K562 (cell line): ENCODE measurements at regions not wholly inside any gene's neighbourhood (a gene's known extent, or its start where the extent isn't known, plus 50 kb on each side); places are given as distances from the start of the nearest gene placed in this dataset.

Source experiments
- SMC3 ChIP-seq: conservative IDR thresholded peaks from 2 replicates; pipeline ENCODE4 v1.6.1; 2011; ENCODE audit warnings: low read depth, low read length, improper control_type of control experiment; ENCODE audit not compliant: insufficient read depth
- U2AF1 ChIP-seq: fragments of 200-400 bp; formaldehyde crosslinking; optimal IDR thresholded peaks from 2 replicates; pipeline ENCODE3; 2017; ENCODE audit warnings: mild to moderate bottlenecking, low read depth, low read length, moderate library complexity
- ZNF274 ChIP-seq: IDR thresholded peaks from 2 replicates; pipeline ENCODE4 v1.6.1; 2011; ENCODE audit warnings: low read depth, mild to moderate bottlenecking, low read length, moderate library complexity, borderline replicate concordance
- TF ChIP-seq, protein P1 (sequence below): fragments of 250-450 bp; sonication (Bioruptor Pico); IDR thresholded peaks from 2 replicates; pipeline ENCODE4 v1.5.0; 2021
- TF ChIP-seq, protein P2 (sequence below), 3 experiments: fragments of 200-800 bp in 1 of 3; fragments of 250-450 bp in 1 of 3; fragments of 450-650 bp in 1 of 3; sonication (Bioruptor Pico) in 1 of 3; sonication (Bioruptor generic) in 1 of 3; formaldehyde crosslinking in 1 of 3; IDR thresholded peaks; 2 replicates each; pipeline versions ENCODE4 v1.6.1 to v1.8.0; 2016 to 2022; ENCODE audit warnings: mild to moderate bottlenecking in 2 of 3, missing genetic modification characterization in 2 of 3, missing compliant biosample characterization in 1 of 3, moderate library complexity in 1 of 3
- TF ChIP-seq, protein P3 (sequence below): fragments of 250-450 bp; sonication (Bioruptor Pico); IDR thresholded peaks from 2 replicates; pipeline ENCODE4 v1.5.0; 2020; ENCODE audit warnings: mild to moderate bottlenecking
- TF ChIP-seq, protein P4 (sequence below): fragments of 150-350 bp; IDR thresholded peaks from 2 replicates; pipeline ENCODE4 v1.6.1; 2014; ENCODE audit warnings: low read depth, mild to moderate bottlenecking, low read length, borderline replicate concordance

DNA sequence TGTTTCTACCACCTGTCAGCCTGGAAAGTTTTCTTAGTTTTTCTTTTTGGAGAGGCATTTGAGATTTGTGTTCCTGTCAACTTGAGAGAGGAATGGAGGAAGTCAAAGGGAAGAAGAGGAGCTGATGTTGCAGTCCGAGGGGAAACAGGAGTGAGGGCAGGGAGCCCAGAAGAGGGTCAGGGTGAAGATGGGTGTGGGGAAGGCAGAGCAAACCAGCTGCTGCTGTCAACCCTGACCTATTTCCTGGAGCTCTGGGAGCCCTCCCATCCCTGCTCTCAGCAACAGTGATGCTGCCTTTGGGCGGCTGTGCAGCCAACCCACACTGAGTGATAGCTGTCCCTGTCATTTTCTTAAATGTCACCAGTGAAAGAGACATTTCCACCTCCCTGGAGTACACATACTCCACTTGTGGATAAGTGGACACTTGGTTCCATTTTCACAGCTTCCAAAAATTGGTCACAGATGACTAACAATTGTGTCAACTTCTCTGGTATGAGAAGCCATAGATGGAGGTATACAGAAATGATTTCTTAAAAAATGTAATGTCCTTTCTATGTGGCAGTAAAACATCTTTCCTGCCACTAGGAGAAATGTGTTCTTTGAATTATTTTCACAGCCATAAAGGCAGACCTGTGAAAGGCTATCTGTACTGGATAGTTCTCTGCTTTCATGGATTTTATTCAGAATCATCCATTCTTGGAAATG is 556.3 kb upstream of the TBL1XR1 start (continued):
- TF ChIP-seq, protein P1, sequence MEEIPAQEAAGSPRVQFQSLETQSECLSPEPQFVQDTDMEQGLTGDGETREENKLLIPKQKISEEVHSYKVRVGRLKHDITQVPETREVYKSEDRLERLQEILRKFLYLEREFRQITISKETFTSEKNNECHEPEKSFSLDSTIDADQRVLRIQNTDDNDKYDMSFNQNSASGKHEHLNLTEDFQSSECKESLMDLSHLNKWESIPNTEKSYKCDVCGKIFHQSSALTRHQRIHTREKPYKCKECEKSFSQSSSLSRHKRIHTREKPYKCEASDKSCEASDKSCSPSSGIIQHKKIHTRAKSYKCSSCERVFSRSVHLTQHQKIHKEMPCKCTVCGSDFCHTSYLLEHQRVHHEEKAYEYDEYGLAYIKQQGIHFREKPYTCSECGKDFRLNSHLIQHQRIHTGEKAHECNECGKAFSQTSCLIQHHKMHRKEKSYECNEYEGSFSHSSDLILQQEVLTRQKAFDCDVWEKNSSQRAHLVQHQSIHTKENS (CRISPR knock-in tag), result no peak
- TF ChIP-seq SMC3, result no peak
- TF ChIP-seq, protein P2, sequence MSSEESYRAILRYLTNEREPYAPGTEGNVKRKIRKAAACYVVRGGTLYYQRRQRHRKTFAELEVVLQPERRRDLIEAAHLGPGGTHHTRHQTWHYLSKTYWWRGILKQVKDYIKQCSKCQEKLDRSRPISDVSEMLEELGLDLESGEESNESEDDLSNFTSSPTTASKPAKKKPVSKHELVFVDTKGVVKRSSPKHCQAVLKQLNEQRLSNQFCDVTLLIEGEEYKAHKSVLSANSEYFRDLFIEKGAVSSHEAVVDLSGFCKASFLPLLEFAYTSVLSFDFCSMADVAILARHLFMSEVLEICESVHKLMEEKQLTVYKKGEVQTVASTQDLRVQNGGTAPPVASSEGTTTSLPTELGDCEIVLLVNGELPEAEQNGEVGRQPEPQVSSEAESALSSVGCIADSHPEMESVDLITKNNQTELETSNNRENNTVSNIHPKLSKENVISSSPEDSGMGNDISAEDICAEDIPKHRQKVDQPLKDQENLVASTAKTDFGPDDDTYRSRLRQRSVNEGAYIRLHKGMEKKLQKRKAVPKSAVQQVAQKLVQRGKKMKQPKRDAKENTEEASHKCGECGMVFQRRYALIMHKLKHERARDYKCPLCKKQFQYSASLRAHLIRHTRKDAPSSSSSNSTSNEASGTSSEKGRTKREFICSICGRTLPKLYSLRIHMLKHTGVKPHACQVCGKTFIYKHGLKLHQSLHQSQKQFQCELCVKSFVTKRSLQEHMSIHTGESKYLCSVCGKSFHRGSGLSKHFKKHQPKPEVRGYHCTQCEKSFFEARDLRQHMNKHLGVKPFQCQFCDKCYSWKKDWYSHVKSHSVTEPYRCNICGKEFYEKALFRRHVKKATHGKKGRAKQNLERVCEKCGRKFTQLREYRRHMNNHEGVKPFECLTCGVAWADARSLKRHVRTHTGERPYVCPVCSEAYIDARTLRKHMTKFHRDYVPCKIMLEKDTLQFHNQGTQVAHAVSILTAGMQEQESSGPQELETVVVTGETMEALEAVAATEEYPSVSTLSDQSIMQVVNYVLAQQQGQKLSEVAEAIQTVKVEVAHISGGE (CRISPR knock-in tag; IDR thresholded peaks at IDR 0.05), result no peak
- no peak for TF ChIP-seq ZNF274
- TF ChIP-seq, protein P3, sequence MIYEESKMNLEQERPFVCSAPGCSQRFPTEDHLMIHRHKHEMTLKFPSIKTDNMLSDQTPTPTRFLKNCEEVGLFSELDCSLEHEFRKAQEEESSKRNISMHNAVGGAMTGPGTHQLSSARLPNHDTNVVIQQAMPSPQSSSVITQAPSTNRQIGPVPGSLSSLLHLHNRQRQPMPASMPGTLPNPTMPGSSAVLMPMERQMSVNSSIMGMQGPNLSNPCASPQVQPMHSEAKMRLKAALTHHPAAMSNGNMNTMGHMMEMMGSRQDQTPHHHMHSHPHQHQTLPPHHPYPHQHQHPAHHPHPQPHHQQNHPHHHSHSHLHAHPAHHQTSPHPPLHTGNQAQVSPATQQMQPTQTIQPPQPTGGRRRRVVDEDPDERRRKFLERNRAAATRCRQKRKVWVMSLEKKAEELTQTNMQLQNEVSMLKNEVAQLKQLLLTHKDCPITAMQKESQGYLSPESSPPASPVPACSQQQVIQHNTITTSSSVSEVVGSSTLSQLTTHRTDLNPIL (CRISPR knock-in tag), result no peak
- TF ChIP-seq, protein P4, sequence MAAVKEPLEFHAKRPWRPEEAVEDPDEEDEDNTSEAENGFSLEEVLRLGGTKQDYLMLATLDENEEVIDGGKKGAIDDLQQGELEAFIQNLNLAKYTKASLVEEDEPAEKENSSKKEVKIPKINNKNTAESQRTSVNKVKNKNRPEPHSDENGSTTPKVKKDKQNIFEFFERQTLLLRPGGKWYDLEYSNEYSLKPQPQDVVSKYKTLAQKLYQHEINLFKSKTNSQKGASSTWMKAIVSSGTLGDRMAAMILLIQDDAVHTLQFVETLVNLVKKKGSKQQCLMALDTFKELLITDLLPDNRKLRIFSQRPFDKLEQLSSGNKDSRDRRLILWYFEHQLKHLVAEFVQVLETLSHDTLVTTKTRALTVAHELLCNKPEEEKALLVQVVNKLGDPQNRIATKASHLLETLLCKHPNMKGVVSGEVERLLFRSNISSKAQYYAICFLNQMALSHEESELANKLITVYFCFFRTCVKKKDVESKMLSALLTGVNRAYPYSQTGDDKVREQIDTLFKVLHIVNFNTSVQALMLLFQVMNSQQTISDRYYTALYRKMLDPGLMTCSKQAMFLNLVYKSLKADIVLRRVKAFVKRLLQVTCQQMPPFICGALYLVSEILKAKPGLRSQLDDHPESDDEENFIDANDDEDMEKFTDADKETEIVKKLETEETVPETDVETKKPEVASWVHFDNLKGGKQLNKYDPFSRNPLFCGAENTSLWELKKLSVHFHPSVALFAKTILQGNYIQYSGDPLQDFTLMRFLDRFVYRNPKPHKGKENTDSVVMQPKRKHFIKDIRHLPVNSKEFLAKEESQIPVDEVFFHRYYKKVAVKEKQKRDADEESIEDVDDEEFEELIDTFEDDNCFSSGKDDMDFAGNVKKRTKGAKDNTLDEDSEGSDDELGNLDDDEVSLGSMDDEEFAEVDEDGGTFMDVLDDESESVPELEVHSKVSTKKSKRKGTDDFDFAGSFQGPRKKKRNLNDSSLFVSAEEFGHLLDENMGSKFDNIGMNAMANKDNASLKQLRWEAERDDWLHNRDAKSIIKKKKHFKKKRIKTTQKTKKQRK, result no peak
- no peak for TF ChIP-seq U2AF1
